ENCODE measurements at regions not wholly inside any gene's neighbourhood (a gene's known extent, or its start where the extent isn't known, plus 50 kb on each side); places are given as distances from the start of the nearest gene placed in this dataset.

DNA sequence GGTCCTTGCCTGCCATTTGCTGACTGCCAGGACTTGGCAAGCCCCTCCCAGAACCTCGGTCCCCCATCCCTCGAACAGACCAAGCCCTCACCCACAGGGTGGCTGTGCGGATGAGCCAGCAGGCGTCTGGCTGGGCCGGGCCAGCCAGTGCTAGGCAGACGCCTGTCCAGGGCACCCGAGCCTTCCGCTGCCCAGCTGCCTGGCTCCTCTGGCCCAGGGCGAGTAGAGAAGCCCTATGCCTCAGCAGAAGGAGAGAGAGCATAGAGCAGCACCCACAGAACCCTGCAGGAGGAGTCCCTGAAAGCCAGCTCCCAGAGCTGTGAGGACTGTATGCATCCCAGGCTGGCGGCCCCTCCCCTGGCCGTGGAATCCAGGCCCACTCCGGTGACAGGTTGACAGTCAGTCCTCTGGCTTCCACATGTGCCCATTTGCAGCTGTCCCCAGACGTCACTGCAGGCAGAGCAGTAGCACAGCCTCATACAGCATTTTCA, 62.1 kb upstream of the GLI2 start (continued):
- no peak for TF ChIP-seq CHD7 (IDR thresholded peaks at IDR 0.05; ENCODE audit: insufficient replicate concordance, low read length)
- TF ChIP-seq, protein P1, sequence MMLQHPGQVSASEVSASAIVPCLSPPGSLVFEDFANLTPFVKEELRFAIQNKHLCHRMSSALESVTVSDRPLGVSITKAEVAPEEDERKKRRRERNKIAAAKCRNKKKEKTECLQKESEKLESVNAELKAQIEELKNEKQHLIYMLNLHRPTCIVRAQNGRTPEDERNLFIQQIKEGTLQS (IDR thresholded peaks at IDR 0.05; ENCODE audit: insufficient read depth, low read depth, low read length) = no peak
- TF ChIP-seq FOSL1 (IDR thresholded peaks at IDR 0.05; ENCODE audit: insufficient read depth, low read depth, low read length) = no peak
- TF ChIP-seq BACH1 (IDR thresholded peaks at IDR 0.05; ENCODE audit: low read length) = no peak
- TF ChIP-seq CTBP2 (IDR thresholded peaks at IDR 0.05; ENCODE audit: borderline replicate concordance, insufficient read depth, insufficient read length, low read length) = no peak
- TF ChIP-seq CREB1 (IDR thresholded peaks at IDR 0.05) = no peak
- TF ChIP-seq MAX (IDR thresholded peaks at IDR 0.05) = no peak
- TF ChIP-seq NRF1 (IDR thresholded peaks at IDR 0.05; ENCODE audit: low read depth, low read length) = no peak
- TF ChIP-seq POLR2AphosphoS5 (IDR thresholded peaks at IDR 0.05; ENCODE audit: low read depth, low read length) = no peak
- no peak for TF ChIP-seq RFX5 (IDR thresholded peaks at IDR 0.05; ENCODE audit: borderline replicate concordance, low read depth, low read length)
- no peak for TF ChIP-seq KDM1A (IDR thresholded peaks at IDR 0.05; ENCODE audit: borderline replicate concordance, low read length)
